D721Med (cell line): ENCODE measurements at regions not wholly inside any gene's neighbourhood (a gene's known extent, or its start where the extent isn't known, plus 50 kb on each side); places are given as distances from the start of the nearest gene placed in this dataset.

Source experiments
- DNase-seq: peaks from one replicate; pipeline ENCODE4 v3.0.0; 2011; ENCODE audit warnings: low spot score; ENCODE audit not compliant: insufficient read length
- FAIRE-seq: peaks from 2 replicates; lab custom pipeline; 2011; peaks lifted over from hg19 to GRCh38; lab: Jason Lieb, UNC
- CTCF ChIP-seq: IDR thresholded peaks from 2 replicates; pipeline ENCODE4 v1.5.1; 2012; ENCODE audit warnings: mild to moderate bottlenecking, control low read depth; ENCODE audit not compliant: insufficient read depth; ENCODE audit errors: missing control alignments

DNA sequence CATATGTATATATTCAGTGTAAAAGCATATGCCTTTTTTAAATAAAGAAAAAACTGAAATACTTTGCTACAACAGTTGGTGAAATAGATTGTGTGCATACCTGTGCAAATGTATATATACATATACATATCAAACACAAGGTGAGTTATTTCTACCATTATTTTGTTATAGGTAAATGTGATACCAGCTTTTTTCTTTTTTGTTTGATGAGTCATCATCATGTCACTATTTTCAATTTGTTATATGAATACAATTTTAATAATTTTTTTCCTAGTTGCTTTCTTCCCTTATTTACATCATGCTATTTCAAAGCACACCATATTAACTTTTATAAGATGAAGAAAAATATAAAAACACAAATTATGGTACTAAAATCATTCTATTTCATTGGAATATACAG lies 87.0 kb upstream of the STK17B start:
- TF ChIP-seq CTCF = no peak
- no peak for DNase-seq
- no peak for FAIRE-seq

DNA sequence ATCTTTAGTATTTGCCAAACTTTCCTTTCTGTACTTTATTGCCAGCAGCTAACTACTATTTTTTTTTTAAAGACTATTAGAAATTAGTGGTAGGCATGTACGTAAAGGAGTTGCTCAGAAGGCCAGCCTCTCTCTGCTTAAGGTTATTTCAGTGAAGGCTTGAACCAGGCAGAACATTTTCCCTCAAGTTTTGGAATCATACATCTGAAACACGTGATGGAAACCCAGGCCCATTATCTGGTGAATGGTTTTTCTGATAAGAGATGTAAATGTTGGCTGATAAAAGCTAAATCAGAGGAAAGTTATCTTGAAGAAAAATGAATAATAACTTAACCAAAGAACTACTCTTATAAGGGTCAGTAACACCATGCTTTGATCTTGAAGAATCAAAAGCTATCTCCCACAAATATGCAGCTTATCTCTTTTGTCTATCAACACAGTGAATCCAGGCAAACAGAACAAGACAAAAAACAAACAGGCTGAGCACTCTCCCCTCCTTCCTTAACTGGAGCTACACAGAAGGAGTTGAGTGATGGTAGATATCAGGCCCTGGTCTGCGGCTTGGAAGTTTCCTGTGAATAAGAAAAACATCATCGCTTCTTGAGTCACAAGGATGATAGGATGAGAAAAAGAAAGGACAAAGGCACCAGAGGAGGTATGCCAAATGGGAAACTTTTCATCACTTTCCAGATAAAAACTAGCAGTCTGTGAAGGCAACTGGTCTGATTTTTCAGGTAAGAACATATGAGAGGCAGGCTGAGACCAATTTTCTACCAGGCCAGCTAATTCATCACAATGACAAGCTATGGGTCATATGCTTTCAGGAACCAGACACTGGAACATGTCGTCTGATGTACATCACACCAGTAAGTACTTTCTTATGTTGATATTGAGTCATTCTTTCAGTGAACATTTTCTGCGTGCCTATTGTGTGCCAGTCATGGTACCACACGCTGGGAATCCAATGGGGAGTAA lies 88.4 kb upstream of the STK17B start:
- FAIRE-seq (no peak), DNase-seq (no peak)
- TF ChIP-seq CTCF = no peak

GRCh38 chr2:196260546-196260945 lies 89.2 kb upstream of the STK17B start:
- no peak for TF ChIP-seq CTCF
- no peak for FAIRE-seq

GRCh38 chr2:196262606-196263005 lies 91.2 kb upstream of the STK17B start:
- FAIRE-seq (no peak), DNase-seq (no peak)
- TF ChIP-seq CTCF = no peak

More at GRCh38 chr2:196260546-196260945, 89.2 kb upstream of the STK17B start:
- no peak for DNase-seq

DNA sequence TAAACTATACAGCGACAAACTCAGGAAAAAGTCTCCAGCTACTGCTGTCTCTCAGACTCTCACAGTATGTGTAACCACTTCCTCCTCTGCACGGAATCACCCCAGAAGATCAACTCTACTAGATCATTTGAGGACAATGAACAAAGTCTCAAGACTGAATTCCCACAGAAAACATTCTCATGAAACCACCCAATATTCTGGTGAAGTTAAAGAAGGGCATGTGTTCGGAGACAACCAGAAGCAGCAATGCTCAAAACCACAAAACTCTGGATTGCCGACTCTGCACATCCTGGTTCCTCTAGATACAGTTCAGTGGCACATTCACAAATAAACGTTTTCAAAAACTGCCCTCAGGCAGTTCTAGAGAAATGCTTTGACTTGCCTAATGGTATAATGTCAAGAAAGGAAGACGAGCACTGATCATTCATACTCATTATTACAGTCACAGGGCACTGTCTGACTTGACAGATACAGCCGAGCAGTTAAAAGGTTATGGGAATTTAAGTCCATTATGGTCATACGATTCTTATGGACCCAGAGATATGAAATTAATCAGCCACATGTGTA lies 91.9 kb upstream of the STK17B start:
- no peak for FAIRE-seq
- DNase-seq = no peak
- no peak for TF ChIP-seq CTCF

GRCh38 chr2:196266351-196266750 lies 95.0 kb upstream of the STK17B start:
- no peak for TF ChIP-seq CTCF
- DNase-seq (no peak), FAIRE-seq (no peak)

DNA sequence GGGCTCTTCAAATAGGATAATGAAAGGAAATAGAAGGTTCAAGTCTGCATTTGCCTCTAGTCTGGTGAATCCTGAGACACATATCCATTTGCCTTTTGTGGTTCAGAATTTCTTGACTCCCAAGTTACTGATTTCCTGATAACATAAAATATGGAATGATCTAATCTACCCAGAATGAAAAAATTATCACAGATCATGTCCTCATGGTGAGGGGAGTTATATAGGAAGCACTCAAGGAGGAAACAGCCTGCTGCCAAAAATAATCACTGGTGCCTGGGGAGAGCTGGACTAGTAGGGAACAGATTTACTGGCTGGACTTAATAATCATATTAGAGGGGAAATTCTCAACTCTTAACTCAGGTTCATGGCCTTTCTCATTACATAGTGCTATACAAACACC lies 95.5 kb upstream of the STK17B start:
- no peak for FAIRE-seq
- DNase-seq = no peak
- no peak for TF ChIP-seq CTCF
